SU-DHL-6 (cell line): ENCODE measurements at regions not wholly inside any gene's neighbourhood (a gene's known extent, or its start where the extent isn't known, plus 50 kb on each side); places are given as distances from the start of the nearest gene placed in this dataset.

ENCODE experiments used
- H2AFZ ChIP-seq: fragments of 200-600 bp; sonication (generic); 2 replicates; pipeline ENCODE4 v1.6.1; 2014; ENCODE audit warnings: low read depth, mild to moderate bottlenecking, moderate library complexity, mixed read lengths, antibody characterized with exemption, low read length; ENCODE audit not compliant: severe bottlenecking
- H3F3A ChIP-seq: fragments of 200-600 bp; shearing (Covaris generic); 2 replicates; pipeline ENCODE4 v1.6.0; 2016; ENCODE audit warnings: antibody characterized with exemption, mild to moderate bottlenecking; ENCODE audit not compliant: insufficient read depth
- H3K27ac ChIP-seq: fragments of 200-600 bp; sonication (generic); 2 replicates; pipeline ENCODE4 v1.5.1; 2016; ENCODE audit warnings: low read depth, mild to moderate bottlenecking, low read length, moderate library complexity, mixed read lengths
- H3K27me3 ChIP-seq: fragments of 200-600 bp; sonication (generic), shearing (Covaris generic); 2 replicates; pipeline ENCODE4 v1.6.0; 2014; ENCODE audit warnings: mild to moderate bottlenecking, low read length
- H3K36me3 ChIP-seq: fragments of 200-600 bp; sonication (generic); 2 replicates; pipeline ENCODE4 v1.6.1; 2014; ENCODE audit warnings: mild to moderate bottlenecking, low read length, mixed read lengths
- H3K4me2 ChIP-seq: fragments of 300-600, 200-600 bp; shearing (Covaris generic), sonication (generic); 2 replicates; pipeline ENCODE4 v1.6.0; 2014; ENCODE audit warnings: low read length, low read depth, mild to moderate bottlenecking; ENCODE audit not compliant: poor library complexity, severe bottlenecking
- H3K4me3 ChIP-seq: fragments of 200-600 bp; sonication (generic); 2 replicates; pipeline ENCODE4 v1.5.1; 2014; ENCODE audit warnings: antibody characterized with exemption, low read length, mild to moderate bottlenecking, mixed read lengths; ENCODE audit not compliant: insufficient read depth, poor library complexity, severe bottlenecking
- H3K79me2 ChIP-seq: fragments of 200-600 bp; sonication (generic); 2 replicates; pipeline ENCODE4 v1.6.1; 2014; ENCODE audit warnings: mild to moderate bottlenecking, low read length, moderate library complexity; ENCODE audit not compliant: insufficient read depth
- H3K9ac ChIP-seq: fragments of 200-600 bp; sonication (generic); 2 replicates; pipeline ENCODE4 v1.7.0; 2014; ENCODE audit warnings: mild to moderate bottlenecking, low read length
- H3K9me2 ChIP-seq: fragments of 200-600 bp; sonication (generic); replicated peaks from 2 replicates; pipeline ENCODE4 v1.6.1; 2014; ENCODE audit warnings: low read length; ENCODE audit not compliant: insufficient read depth
- H3K9me3 ChIP-seq: fragments of 200-600 bp; sonication (generic); 2 replicates; pipeline ENCODE4 v1.6.1; 2014; ENCODE audit warnings: low read length, mixed read lengths; ENCODE audit not compliant: insufficient read depth
- H4K20me1 ChIP-seq: fragments of 200-600 bp; sonication (generic); 2 replicates; pipeline ENCODE4 v1.6.1; 2014; ENCODE audit warnings: low read depth, mild to moderate bottlenecking, antibody characterized with exemption, low read length, moderate library complexity, mixed read lengths
- EZH2phosphoT487 ChIP-seq: fragments of 200-600 bp; sonication (generic), shearing (Covaris generic); conservative IDR thresholded peaks from 2 replicates; pipeline ENCODE4 v1.6.1; 2018; ENCODE audit warnings: mild to moderate bottlenecking, antibody characterized with exemption, low read length, moderate library complexity, mixed read lengths
- TF ChIP-seq, protein P1 (sequence below): fragments of 200-600 bp; sonication (generic); IDR thresholded peaks from one replicate; pipeline ENCODE4 v1.5.1; 2017; ENCODE audit warnings: antibody characterized with exemption, mild to moderate bottlenecking, low read length, moderate library complexity; ENCODE audit not compliant: insufficient read depth, poor library complexity, severe bottlenecking

DNA sequence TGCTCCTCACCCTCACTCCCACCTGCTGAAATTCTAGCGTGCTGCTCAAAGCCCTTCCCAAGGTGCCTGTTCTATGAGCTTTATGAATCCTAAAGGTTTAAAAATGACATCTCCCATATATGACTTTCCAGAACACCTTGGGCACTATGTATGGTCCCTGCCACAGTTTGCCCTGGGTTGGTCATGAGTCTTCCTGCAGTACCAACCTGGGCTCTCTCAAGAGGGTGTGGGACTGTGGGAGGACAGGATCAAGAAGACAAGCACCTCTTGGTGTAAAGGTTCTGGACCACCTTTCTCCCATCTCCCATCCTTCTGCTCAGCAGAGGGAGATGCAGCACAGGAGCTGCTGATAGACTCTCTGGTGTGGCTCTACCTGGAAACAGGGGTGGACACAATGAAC, 134.1 kb downstream of the FCRL5 start:
- Histone ChIP-seq H3K4me2 (no peak overlapping the region), H3K27me3 (no peaks in the 10 kb centered on the region), H2AFZ (no peak overlapping the region), H3K4me3 (no peak overlapping the region), H3K9me3 (no peaks in the 10 kb centered on the region), H3K27ac (no peak overlapping the region), H3K9ac (no peak overlapping the region), H3K79me2 (no peaks in the 10 kb centered on the region), H3K36me3 (no peaks in the 10 kb centered on the region), H3K9me2 (no peaks in the 10 kb centered on the region), H4K20me1 (no peaks in the 10 kb centered on the region), H3F3A (no peaks in the 10 kb centered on the region)
- no peak for TF ChIP-seq EZH2phosphoT487
- TF ChIP-seq, protein P1, sequence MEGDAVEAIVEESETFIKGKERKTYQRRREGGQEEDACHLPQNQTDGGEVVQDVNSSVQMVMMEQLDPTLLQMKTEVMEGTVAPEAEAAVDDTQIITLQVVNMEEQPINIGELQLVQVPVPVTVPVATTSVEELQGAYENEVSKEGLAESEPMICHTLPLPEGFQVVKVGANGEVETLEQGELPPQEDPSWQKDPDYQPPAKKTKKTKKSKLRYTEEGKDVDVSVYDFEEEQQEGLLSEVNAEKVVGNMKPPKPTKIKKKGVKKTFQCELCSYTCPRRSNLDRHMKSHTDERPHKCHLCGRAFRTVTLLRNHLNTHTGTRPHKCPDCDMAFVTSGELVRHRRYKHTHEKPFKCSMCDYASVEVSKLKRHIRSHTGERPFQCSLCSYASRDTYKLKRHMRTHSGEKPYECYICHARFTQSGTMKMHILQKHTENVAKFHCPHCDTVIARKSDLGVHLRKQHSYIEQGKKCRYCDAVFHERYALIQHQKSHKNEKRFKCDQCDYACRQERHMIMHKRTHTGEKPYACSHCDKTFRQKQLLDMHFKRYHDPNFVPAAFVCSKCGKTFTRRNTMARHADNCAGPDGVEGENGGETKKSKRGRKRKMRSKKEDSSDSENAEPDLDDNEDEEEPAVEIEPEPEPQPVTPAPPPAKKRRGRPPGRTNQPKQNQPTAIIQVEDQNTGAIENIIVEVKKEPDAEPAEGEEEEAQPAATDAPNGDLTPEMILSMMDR = no peak

DNA sequence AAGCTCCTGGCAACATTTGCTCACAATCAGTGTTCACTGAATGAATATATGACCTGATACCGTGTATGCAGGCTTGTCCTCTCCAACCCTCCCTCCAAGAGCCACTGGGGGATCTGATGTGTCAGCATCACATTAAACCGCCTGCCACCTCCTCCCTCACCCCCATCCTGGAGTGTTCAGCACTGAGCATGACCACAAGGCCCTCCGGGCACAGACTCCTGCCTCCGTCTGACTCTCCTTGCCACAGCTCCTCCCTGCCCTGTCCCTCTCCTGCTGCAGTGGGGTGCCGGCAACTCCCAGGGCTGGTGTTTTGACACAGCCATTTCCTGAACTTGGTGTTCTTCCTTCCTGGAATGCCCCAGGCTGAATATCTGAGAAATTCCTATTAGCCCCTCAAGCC, 136.7 kb downstream of the FCRL5 start:
- no peak overlapping the region for H3K27ac ChIP-seq
- H3K9me2 ChIP-seq = no peaks in the 10 kb centered on the region
- H3K4me2 ChIP-seq = no peak overlapping the region
- no peaks in the 10 kb centered on the region for H3K9me3 ChIP-seq
- no peaks in the 10 kb centered on the region for H4K20me1 ChIP-seq
- no peaks in the 10 kb centered on the region for H3K79me2 ChIP-seq
- no peak overlapping the region for H2AFZ ChIP-seq
- no peaks in the 10 kb centered on the region for H3F3A ChIP-seq
- H3K9ac ChIP-seq = no peak overlapping the region
- no peak for TF ChIP-seq EZH2phosphoT487
- TF ChIP-seq, protein P1 = no peak
- no peak overlapping the region for H3K4me3 ChIP-seq
- H3K27me3 ChIP-seq = no peaks in the 10 kb centered on the region
- H3K36me3 ChIP-seq = no peaks in the 10 kb centered on the region

DNA sequence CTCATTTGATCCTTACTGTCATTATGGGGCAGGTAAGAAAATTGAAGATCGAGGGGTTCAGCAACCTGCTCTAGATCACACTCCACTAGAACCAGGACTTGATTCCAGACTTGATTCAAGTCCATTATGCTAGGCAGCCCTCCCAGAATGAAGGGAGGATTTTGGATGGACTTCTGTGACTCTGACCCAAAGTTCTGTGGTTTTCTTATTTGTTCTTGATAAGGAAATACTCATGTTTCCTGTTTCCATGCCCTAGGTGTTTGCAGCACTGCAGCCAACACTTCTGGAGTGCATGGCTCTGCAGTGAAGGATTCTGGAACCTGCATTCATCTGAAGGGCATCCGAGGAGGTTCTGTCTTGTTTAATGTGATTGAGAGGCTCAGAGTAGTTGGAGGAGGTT, 140.0 kb downstream of the FCRL5 start:
- no peak for TF ChIP-seq EZH2phosphoT487
- TF ChIP-seq, protein P1 = no peak
- Histone ChIP-seq H4K20me1 (no peaks in the 10 kb centered on the region), H2AFZ (no peak overlapping the region), H3K36me3 (no peaks in the 10 kb centered on the region), H3K27me3 (no peaks in the 10 kb centered on the region), H3K9ac (no peak overlapping the region), H3K9me3 (no peaks in the 10 kb centered on the region), H3K79me2 (no peaks in the 10 kb centered on the region), H3K4me2 (no peak overlapping the region), H3K27ac (no peak overlapping the region), H3F3A (no peaks in the 10 kb centered on the region), H3K4me3 (no peak overlapping the region), H3K9me2 (no peaks in the 10 kb centered on the region)

DNA sequence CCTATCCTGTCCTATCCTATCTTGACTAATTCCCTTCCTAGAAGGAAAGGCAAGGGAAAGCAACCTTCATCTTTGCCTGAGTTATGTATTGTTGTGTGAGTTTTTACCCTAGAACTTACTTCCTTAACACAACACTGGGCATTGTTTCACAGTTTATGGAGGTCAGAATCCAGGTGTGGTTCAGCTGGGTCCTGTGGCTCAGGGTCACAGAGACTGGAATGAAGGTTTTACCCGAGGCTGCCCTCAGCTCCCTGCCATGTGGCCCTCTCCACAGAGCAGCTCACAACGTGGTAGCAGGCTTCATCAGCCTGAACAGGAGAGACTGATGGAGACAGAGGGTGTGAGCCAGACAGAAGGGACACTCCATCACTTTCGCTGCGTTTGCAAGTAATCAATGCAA, 140.5 kb downstream of the FCRL5 start:
- no peaks in the 10 kb centered on the region for H3K27me3 ChIP-seq
- H3K9me3 ChIP-seq = no peaks in the 10 kb centered on the region
- no peaks in the 10 kb centered on the region for H3F3A ChIP-seq
- no peaks in the 10 kb centered on the region for H3K79me2 ChIP-seq
- H3K4me3 ChIP-seq = no peak overlapping the region
- no peak overlapping the region for H3K27ac ChIP-seq
- no peaks in the 10 kb centered on the region for H3K9me2 ChIP-seq
- no peaks in the 10 kb centered on the region for H3K36me3 ChIP-seq
- no peaks in the 10 kb centered on the region for H4K20me1 ChIP-seq
- no peak for TF ChIP-seq EZH2phosphoT487
- TF ChIP-seq, protein P1 = no peak
- H3K4me2 ChIP-seq = no peak overlapping the region
- no peak overlapping the region for H2AFZ ChIP-seq
- H3K9ac ChIP-seq = no peak overlapping the region
